Fibroblast of skin of left quadriceps (primary cell): ENCODE measurements at regions not wholly inside any gene's neighbourhood (a gene's known extent, or its start where the extent isn't known, plus 50 kb on each side); places are given as distances from the start of the nearest gene placed in this dataset.

Source experiments
- DNase-seq, 2 experiments: peaks; one replicate each; pipeline ENCODE4 v3.0.0-alpha.2; 2013; ENCODE audit warnings: low read depth in 2 of 2

DNA sequence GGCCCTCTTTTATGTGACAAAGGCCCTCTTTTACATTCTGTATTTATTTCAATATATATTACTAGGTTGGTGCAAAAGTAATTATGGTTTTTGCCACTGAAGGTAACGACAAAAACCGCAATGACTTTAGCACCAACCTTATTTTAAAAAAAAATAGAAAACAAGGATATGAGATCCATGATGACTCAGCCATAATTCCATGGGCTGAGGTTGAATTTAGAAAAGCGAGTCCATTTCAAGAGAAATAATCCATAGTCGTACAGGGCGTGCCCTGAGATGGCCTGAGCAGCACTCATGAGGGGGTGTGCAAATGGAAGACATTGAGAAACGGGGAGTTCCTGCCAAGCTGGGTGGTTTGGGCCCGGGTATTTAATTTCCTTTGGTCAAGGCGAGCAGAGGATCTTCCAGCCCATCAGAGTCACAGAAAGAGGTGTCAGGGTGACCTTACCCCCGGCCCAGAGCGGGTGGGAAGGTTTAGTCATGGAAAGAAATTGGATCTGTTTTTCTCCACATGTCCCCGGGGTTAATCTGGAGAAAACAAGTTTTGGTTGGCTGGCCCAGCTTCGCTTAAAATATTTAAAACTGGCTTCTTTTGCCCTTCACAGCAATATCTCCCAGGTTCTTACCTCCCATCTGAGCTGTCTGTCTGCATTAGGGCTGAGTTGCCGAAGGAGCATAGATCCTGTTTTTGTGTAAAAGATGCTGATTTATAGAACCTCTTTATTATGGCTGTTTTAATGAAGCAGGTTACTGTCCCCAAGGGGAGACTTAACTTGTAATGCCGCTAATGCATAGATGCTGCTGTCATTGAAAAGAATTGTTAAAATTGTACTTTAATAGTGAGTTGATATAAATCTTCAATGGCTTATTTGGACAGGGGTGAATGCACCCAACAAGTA, 255.6 kb downstream of the PREX1 start:
- DNase-seq: no peak

DNA sequence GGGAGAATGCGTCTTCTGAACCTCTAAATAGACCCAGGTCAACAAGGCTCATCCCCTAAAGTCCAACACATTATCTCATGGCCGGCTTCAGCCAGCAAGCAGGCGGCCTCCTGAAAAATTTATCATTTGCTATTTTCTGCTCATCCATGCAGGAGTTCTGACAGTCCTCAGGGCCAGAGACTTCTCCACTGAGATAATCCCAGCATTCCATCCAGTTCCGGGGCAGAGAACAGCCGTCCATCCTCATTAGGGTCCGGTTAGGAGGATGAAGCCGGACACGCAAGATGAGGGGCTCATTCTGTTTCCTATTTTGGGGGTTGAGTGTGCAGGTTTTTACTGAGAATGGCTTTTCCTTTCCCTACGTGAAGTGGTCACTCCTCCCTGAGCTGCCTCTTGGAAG, 258.1 kb downstream of the PREX1 start:
- DNase-seq: no peak

GRCh38 chr20:48568520-48568919, 259.3 kb downstream of the PREX1 start:
- DNase-seq: no peak

DNA sequence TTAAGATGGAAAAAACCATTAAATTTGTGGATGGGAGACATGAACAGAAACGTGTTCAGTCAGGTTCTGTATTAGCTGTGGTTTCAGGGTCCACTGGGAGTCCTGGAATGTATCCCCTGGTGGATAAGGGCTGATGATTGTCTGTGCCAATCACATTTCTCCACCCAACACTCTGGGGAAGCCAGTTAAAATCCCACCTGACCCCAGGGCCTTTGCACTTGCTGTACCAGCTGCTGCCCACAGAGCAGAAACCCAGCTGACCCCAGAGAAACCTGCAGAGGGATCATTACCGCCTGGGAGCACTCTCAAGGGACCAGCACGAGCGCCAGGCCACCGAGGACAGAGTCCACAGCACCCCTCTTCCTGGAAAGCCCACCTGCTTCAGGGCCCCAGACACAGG, 260.7 kb downstream of the PREX1 start:
- no peak for DNase-seq

DNA sequence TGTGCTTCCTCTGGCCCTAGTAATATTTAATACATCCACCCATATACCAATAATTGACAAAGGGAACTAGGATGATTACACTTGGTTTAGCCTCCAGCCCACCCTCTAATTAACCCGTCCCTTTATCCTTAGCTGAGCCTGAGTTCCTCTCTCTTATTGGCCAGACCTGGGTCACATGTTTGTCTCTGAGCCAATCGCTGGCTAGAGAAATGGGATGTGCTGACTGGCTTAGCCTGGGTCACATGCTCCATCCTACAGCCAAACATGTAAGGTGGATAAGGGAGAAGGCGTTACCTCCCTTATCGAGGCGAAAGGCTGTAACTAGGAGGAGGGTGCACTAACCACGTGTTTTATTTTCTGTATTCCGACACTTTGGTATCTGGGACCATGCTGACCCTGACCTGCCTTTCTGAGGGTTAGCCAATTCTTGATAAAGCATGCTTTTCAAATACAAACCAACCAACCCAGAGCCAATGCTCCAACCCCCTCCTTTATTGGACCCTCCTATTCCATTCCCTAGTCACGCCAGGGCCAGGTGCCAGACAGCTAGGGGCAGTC, 262.7 kb downstream of the PREX1 start:
- no peak for DNase-seq

GRCh38 chr20:48563191-48563870, 264.5 kb downstream of the PREX1 start:
- DNase-seq: no peak

DNA sequence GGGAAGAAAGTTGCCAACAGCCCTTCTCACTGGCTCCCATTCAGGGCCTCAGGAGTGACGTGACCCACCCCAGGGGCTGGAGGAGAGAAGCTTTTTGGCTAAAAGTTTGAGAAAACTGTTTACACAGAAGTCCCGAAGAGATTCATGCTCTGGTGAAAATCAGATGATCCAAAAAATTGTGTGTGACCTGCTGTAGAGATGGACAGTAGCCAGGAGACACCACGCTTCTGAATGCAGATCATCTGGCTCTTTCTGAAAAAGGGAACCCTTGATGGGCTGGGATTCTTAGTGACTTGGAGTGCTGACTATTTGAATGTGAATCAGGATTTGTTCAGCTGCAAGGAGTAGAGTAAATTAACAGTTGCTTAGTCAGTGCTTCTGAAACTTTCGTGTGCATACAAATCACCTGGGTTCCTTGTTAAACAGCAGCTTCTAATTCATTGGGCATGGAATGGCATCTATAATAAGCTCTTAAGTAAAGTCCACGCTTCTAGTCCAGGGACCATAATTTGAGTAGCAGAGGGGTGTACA, 265.1 kb downstream of the PREX1 start:
- DNase-seq: no peak

DNA sequence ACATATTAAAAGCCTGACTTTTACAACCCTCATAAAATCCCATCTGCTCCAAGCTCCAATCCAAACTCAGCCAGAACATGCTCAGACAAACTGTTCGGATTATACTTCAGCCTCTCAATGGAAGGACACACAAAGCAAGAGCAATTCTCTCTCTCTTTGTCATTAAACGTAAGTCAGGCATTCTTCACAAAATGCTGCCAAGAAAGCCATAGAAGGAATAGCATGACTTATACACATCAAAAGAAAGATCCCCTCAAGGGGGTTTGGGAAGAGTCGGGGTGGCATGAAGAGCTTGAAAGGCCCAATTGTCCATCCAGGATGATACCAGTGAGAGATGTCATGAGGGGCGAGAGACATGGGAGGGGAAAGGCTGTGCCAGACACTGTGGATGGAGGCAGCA, 268.9 kb downstream of the PREX1 start:
- no peak for DNase-seq

- DNase-seq: no peak
Observed at GRCh38 chr20:48557380-48557779, 270.4 kb downstream of the PREX1 start.

DNA sequence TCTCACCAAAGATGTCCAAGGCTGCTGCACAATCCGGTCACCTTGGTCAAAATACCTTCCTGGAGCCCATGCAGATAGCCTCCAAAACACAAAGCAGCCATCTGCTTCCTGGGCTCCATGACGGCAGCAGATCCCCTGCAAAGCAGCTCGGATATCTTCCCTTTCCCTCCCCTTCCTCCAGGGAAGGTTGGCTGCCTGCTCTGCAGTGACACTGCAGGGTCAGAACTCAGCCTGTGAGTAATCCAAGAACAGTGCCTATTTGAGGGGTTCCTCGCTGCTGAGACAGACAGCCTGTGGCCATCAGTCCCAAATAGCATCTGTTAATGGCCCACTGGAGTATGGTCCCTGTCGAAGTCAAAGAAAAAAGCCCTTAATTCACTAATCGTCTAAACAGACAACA, 270.8 kb downstream of the PREX1 start:
- no peak for DNase-seq

GRCh38 chr20:48552550-48552949, 275.2 kb downstream of the PREX1 start:
- no peak for DNase-seq

- no peak for DNase-seq
Observed at GRCh38 chr20:48550814-48551213, 277.0 kb downstream of the PREX1 start.

DNA sequence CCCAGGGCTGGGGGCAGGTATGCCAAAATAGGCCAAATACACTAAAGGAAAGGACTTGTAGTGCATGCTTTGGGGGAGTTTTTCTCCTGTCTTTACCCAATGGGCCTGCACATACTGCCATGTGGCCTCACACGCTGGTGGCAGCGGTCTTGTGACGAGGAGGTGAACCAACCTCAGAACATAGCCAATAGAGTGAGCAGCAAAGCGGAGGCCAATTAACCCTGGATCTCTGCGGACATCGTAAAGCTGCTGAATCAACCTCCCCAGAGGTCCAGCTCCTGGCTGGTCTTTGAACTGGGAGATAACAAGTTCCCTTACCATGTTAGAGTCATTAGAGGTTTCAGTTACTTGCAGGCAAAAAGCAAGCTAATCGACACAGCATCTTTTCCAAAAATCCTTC, 280.1 kb downstream of the PREX1 start:
- DNase-seq: no peak

GRCh38 chr20:48544402-48545339, 283.1 kb downstream of the PREX1 start:
- DNase-seq: no peak

DNA sequence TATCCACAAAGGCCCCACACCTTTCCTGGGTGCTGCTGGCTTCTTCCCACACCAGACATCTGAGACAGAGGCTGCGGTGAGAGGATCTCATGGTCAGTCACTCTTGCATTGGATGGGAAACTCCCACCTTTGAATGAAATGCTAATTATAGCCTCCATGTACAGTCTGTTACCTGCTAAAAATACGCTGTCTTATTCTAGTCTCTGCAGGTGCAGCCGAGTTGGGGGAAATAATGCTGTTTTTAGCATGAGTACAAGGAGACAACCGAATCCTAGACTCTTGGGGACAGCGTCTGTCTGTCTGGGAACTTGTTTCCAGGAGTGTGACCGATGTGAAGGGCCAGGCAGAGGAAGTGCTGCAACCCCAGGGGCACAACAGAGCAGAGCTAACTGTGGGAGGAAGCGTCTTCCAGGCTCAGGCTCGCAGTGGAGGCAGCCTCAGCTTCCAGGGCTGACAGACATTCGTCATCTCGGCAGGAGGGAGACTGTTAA, 286.2 kb downstream of the PREX1 start:
- no peak for DNase-seq

GRCh38 chr20:48538856-48539255, 288.9 kb downstream of the PREX1 start:
- no peak for DNase-seq

- peak; percentile 66 for DNase-seq
Observed at GRCh38 chr20:48538058-48538825, 289.6 kb downstream of the PREX1 start.

GRCh38 chr20:48536206-48536605, 291.6 kb downstream of the PREX1 start:
- no peak for DNase-seq

DNA sequence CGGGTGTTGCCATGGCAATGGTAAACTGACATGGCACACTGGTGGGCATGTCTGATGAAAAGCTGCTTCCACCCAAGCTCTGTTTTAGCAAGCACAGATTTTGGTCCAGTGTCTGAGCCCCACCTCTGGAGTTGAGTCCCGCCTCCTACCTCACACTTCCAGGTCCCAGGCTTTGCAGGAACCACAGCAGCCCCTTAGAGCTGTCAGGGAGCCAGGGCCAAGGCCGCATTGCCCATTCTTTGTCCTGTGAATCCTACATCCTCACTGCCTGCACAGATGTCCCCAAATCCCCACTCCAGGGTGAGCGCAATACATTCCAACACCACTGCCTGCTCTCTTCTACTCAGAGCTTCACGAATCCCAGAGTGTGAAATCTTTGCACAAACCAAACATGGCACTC, 292.2 kb downstream of the PREX1 start:
- DNase-seq: no peak

GRCh38 chr20:48532028-48532427, 295.8 kb downstream of the PREX1 start:
- no peak for DNase-seq

DNA sequence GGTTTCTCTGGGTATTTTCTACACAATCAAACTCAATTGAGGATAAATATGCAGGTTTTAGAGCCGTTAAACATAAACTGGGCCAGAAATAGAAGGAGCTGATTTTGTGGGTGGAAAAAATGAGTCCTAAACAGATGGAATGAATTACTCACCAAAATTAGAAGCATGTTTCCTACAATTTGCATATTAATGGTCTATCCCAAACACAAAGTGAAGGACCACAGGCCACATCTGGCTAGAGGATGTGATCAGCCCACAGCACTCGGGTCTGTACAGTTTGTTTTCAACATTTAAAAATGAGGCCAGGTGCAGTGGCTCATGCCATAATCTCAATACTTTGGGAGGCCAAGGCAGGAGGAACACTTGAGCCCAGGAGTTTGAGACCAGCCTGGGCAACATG, 296.3 kb downstream of the PREX1 start:
- DNase-seq: peak; percentile 32
